A673 (cell line): ENCODE measurements at regions not wholly inside any gene's neighbourhood (a gene's known extent, or its start where the extent isn't known, plus 50 kb on each side); places are given as distances from the start of the nearest gene placed in this dataset.

ENCODE experiments used
- EZH2 ChIP-seq: fragments of 200-600 bp; sonication (generic); IDR thresholded peaks from 2 replicates; pipeline ENCODE4 v1.6.1; 2017; ENCODE audit warnings: borderline replicate concordance, low read depth, mild to moderate bottlenecking, mixed read lengths, antibody characterized with exemption, low read length; ENCODE audit not compliant: poor library complexity, severe bottlenecking
- TF ChIP-seq, protein P1 (sequence below): fragments of 300-800, 200-600 bp; sonication (generic); conservative IDR thresholded peaks from 2 replicates; pipeline ENCODE4 v1.5.1; 2017; ENCODE audit warnings: low read depth, mild to moderate bottlenecking, antibody characterized with exemption, low read length, moderate library complexity, mixed read lengths

DNA sequence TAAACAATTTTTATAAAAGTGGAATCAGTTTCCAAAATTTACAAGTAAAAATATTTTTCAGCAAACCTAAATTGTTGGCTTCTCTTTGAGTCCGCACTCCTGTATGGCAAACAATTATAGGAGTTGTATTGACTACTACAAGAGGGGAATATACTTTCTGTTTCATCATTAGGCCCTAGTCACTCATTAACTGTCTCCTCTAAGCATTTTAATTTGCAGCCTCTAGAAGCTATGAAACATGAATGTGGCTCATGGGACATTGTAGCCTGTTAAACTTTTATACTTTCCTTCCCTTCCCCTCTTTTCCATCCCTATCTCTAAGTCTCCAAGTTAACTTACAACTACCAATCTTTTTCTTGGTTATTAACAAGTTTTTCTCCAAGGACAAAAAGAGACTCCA, 58.9 kb upstream of the CBLB start:
- TF ChIP-seq, protein P1, sequence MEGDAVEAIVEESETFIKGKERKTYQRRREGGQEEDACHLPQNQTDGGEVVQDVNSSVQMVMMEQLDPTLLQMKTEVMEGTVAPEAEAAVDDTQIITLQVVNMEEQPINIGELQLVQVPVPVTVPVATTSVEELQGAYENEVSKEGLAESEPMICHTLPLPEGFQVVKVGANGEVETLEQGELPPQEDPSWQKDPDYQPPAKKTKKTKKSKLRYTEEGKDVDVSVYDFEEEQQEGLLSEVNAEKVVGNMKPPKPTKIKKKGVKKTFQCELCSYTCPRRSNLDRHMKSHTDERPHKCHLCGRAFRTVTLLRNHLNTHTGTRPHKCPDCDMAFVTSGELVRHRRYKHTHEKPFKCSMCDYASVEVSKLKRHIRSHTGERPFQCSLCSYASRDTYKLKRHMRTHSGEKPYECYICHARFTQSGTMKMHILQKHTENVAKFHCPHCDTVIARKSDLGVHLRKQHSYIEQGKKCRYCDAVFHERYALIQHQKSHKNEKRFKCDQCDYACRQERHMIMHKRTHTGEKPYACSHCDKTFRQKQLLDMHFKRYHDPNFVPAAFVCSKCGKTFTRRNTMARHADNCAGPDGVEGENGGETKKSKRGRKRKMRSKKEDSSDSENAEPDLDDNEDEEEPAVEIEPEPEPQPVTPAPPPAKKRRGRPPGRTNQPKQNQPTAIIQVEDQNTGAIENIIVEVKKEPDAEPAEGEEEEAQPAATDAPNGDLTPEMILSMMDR: no peak
- TF ChIP-seq EZH2: no peak
